Aorta (tissue), 5 donors: ENCODE measurements at regions not wholly inside any gene's neighbourhood (a gene's known extent, or its start where the extent isn't known, plus 50 kb on each side); places are given as distances from the start of the nearest gene placed in this dataset.

Experiments used
- ATAC-seq: fragments of 200-7000 bp; cut with Tn5 transposase; one replicate; pipeline ENCODE4 v1.9.1; 2022; ENCODE audit warnings: moderate library complexity; ENCODE audit not compliant: low FRiP score
- DNase-seq, 2 donors: peaks; one replicate each; pipeline ENCODE4 v3.0.0-alpha.2; 2020
- H3K27ac ChIP-seq, 2 donors: one replicate each; pipeline ENCODE4 v1.5.1; 2013; ENCODE audit warnings: low read length in 2 of 2, mild to moderate bottlenecking in 2 of 2, moderate library complexity in 2 of 2, control low read depth in 1 of 2, inconsistent platforms in 1 of 2, low read depth in 1 of 2
- H3K27me3 ChIP-seq, 2 donors: one replicate each; pipeline ENCODE4 v1.6.1; 2013; ENCODE audit warnings: control low read depth in 1 of 2, low read length in 1 of 2, mild to moderate bottlenecking in 1 of 2, moderate library complexity in 1 of 2; ENCODE audit not compliant: insufficient read depth in 2 of 2, control insufficient read depth in 1 of 2
- H3K36me3 ChIP-seq, 2 donors: one replicate each; pipeline ENCODE4 v1.6.1; 2013; ENCODE audit warnings: control low read depth in 1 of 2, low read length in 1 of 2, mild to moderate bottlenecking in 1 of 2; ENCODE audit not compliant: insufficient read depth in 2 of 2, control insufficient read depth in 1 of 2
- H3K4me1 ChIP-seq, 2 donors: one replicate each; pipeline ENCODE4 v1.6.1; 2013; ENCODE audit warnings: low read length in 2 of 2, control low read depth in 1 of 2, mild to moderate bottlenecking in 1 of 2, moderate library complexity in 1 of 2; ENCODE audit not compliant: insufficient read depth in 2 of 2, control insufficient read depth in 1 of 2
- H3K4me3 ChIP-seq, 2 donors: one replicate each; pipeline ENCODE4 v1.5.1; 2013; ENCODE audit warnings: low read length in 2 of 2, control low read depth in 1 of 2, mild to moderate bottlenecking in 1 of 2
- H3K9me3 ChIP-seq: one replicate; pipeline ENCODE4 v1.6.1; 2013; ENCODE audit warnings: mild to moderate bottlenecking, low read length; ENCODE audit not compliant: control insufficient read depth
- WGBS, 2 donors: extraction: QIAGEN DNeasy Blood & Tissue Kit; methylation state at CpG; one replicate each; pipeline ENCODE4 v1.1.7; 2013; 5-methylcytosine and 5-hydroxymethylcytosine counted together
- intact Hi-C, 2 donors: fragments of 100-400 bp; cut with DNase I; formaldehyde crosslinking; loops; one replicate each; pipeline versions ENCODE4 v1.14.2 to v1.15.0; 2022
- donor health status: healthy with polysubstance abuse.
- donor health status: Bipolar disorder and iron deficiency.
- donor health status: DM: no; HTN: no; CAD: no.
- donor health status: DM: no; HTN: no; CAD: no.
- donor health status: DM: yes; HTN: yes; CAD: no.

- Histone ChIP-seq H3K9me3 (no peaks in the 10 kb centered on the region), H3K4me3 (no peak overlapping the region), H3K36me3 (no peaks in the 10 kb centered on the region), H3K4me1 (no peaks in the 10 kb centered on the region), H3K27me3 (no peaks in the 10 kb centered on the region), H3K27ac (no peak overlapping the region)
- ATAC-seq (no peak), DNase-seq (no peak)
- 16 to 36% methylated on average over 5 of the region's 5 CpGs for WGBS, 2 donors
- intact Hi-C loops: no loop called here
These were observed 544.3 kb upstream of the CNKSR2 start for GRCh38 chrX:20829665-20830491.

- no peaks in the 10 kb centered on the region for H3K36me3 ChIP-seq
- no peak overlapping the region for H3K4me3 ChIP-seq
- WGBS, 2 donors: 69 to 74% methylated on average over 2 of the region's 2 CpGs
- DNase-seq: no peak
- ATAC-seq: no peak
- no peaks in the 10 kb centered on the region for H3K27me3 ChIP-seq
- H3K4me1 ChIP-seq: no peaks in the 10 kb centered on the region
- intact Hi-C loops: no loop called here
- H3K27ac ChIP-seq: no peak overlapping the region
- H3K9me3 ChIP-seq: no peaks in the 10 kb centered on the region
These were observed 548.2 kb upstream of the CNKSR2 start for GRCh38 chrX:20825984-20826383.

GRCh38 chrX:20803971-20804370 lies 537.3 kb upstream of the RPS6KA3 start:
- H3K27me3 ChIP-seq: no peaks in the 10 kb centered on the region
- H3K9me3 ChIP-seq: no peaks in the 10 kb centered on the region
- no peak overlapping the region for H3K27ac ChIP-seq
- H3K4me1 ChIP-seq: no peaks in the 10 kb centered on the region
- DNase-seq (no peak), ATAC-seq (no peak)
- 58 to 79% methylated on average over 1 of the region's 1 CpG for WGBS, 2 donors
- intact Hi-C loops: no loop called here
- no peak overlapping the region for H3K4me3 ChIP-seq
- no peaks in the 10 kb centered on the region for H3K36me3 ChIP-seq

GRCh38 chrX:20802036-20802435 lies 535.3 kb upstream of the RPS6KA3 start:
- DNase-seq (no peak), ATAC-seq (no peak)
- Histone ChIP-seq H3K27me3 (no peaks in the 10 kb centered on the region), H3K36me3 (no peaks in the 10 kb centered on the region), H3K9me3 (no peaks in the 10 kb centered on the region), H3K4me3 (no peak overlapping the region), H3K4me1 (no peaks in the 10 kb centered on the region), H3K27ac (no peak overlapping the region)
- intact Hi-C loops: no loop called here
- 57 to 93% methylated on average over 1 of the region's 1 CpG for WGBS, 2 donors

GRCh38 chrX:20796450-20796849 lies 529.7 kb upstream of the RPS6KA3 start:
- Histone ChIP-seq H3K4me3 (no peak overlapping the region), H3K4me1 (no peaks in the 10 kb centered on the region), H3K9me3 (no peaks in the 10 kb centered on the region), H3K36me3 (no peaks in the 10 kb centered on the region), H3K27ac (no peak overlapping the region), H3K27me3 (no peaks in the 10 kb centered on the region)
- ATAC-seq (no peak), DNase-seq (no peak)
- 51 to 78% methylated on average over 2 of the region's 2 CpGs for WGBS, 2 donors
- intact Hi-C loops: no loop called here

- no peaks in the 10 kb centered on the region for H3K4me1 ChIP-seq
- no peaks in the 10 kb centered on the region for H3K36me3 ChIP-seq
- no peak overlapping the region for H3K4me3 ChIP-seq
- ATAC-seq: no peak
- no peaks in the 10 kb centered on the region for H3K9me3 ChIP-seq
- no peaks in the 10 kb centered on the region for H3K27me3 ChIP-seq
- intact Hi-C loops: no loop called here
- WGBS, 2 donors: 61 to 74% methylated on average over 3 of the region's 3 CpGs
- no peak for DNase-seq
- H3K27ac ChIP-seq: no peak overlapping the region
These were observed 522.4 kb upstream of the RPS6KA3 start for GRCh38 chrX:20789103-20789502.

GRCh38 chrX:20767346-20767745 lies 500.6 kb upstream of the RPS6KA3 start:
- no peak overlapping the region for H3K27ac ChIP-seq
- no peaks in the 10 kb centered on the region for H3K4me1 ChIP-seq
- intact Hi-C loops: no loop called here
- WGBS, 2 donors: 48 to 68% methylated on average over 2 of the region's 2 CpGs
- no peak for DNase-seq
- no peaks in the 10 kb centered on the region for H3K27me3 ChIP-seq
- ATAC-seq: no peak
- H3K36me3 ChIP-seq: no peaks in the 10 kb centered on the region
- H3K4me3 ChIP-seq: no peak overlapping the region
- H3K9me3 ChIP-seq: no peaks in the 10 kb centered on the region

GRCh38 chrX:20756585-20756984 lies 489.9 kb upstream of the RPS6KA3 start:
- 79 to 81% methylated on average over 1 of the region's 1 CpG for WGBS, 2 donors
- intact Hi-C loops: no loop called here

GRCh38 chrX:20753076-20753475 lies 486.4 kb upstream of the RPS6KA3 start:
- no peaks in the 10 kb centered on the region for H3K9me3 ChIP-seq
- 64 to 72% methylated on average over 3 of the region's 3 CpGs for WGBS, 2 donors
- no peak for ATAC-seq

More at GRCh38 chrX:20756585-20756984, 489.9 kb upstream of the RPS6KA3 start:
- no peak overlapping the region for H3K4me3 ChIP-seq
- no peak for DNase-seq
- H3K27me3 ChIP-seq: no peaks in the 10 kb centered on the region
- H3K4me1 ChIP-seq: no peaks in the 10 kb centered on the region
- ATAC-seq: no peak
- no peak overlapping the region for H3K27ac ChIP-seq
- H3K9me3 ChIP-seq: no peaks in the 10 kb centered on the region
- no peaks in the 10 kb centered on the region for H3K36me3 ChIP-seq

More at GRCh38 chrX:20753076-20753475, 486.4 kb upstream of the RPS6KA3 start:
- intact Hi-C loops: no loop called here
- no peaks in the 10 kb centered on the region for H3K36me3 ChIP-seq
- no peak for DNase-seq
- H3K4me1 ChIP-seq: no peaks in the 10 kb centered on the region
- H3K27me3 ChIP-seq: no peaks in the 10 kb centered on the region
- no peak overlapping the region for H3K4me3 ChIP-seq
- H3K27ac ChIP-seq: no peak overlapping the region
